Progenitor cell of endocrine pancreas (in vitro differentiated cells): ENCODE measurements at regions not wholly inside any gene's neighbourhood (a gene's known extent, or its start where the extent isn't known, plus 50 kb on each side); places are given as distances from the start of the nearest gene placed in this dataset.

Experiments used
- DNase-seq: peaks from one replicate; pipeline ENCODE4 v3.0.0; 2021; ENCODE audit warnings: low spot score; ENCODE audit not compliant: unreplicated experiment
- H3K27ac Mint-ChIP-seq: 2 replicates; pipeline ENCODE4 v1.8.0; 2021; ENCODE audit warnings: mild to moderate bottlenecking, moderate library complexity, mixed read lengths
- H3K27me3 Mint-ChIP-seq: 2 replicates; pipeline ENCODE4 v1.8.0; 2021; ENCODE audit warnings: mixed read lengths
- H3K36me3 Mint-ChIP-seq: 2 replicates; pipeline ENCODE4 v1.8.0; 2022; ENCODE audit warnings: mixed read lengths; ENCODE audit not compliant: insufficient read depth
- H3K4me1 Mint-ChIP-seq: 2 replicates; pipeline ENCODE4 v1.8.0; 2021; ENCODE audit warnings: low read depth, mixed read lengths
- H3K4me3 Mint-ChIP-seq: 2 replicates; pipeline ENCODE4 v1.8.0; 2021; ENCODE audit warnings: low read depth, mild to moderate bottlenecking, moderate library complexity, mixed read lengths
- H3K9me3 Mint-ChIP-seq: 2 replicates; pipeline ENCODE4 v1.8.0; 2021; ENCODE audit warnings: low read depth, mixed read lengths
- TF ChIP-seq, protein P1 (sequence below): fragments of 200-600 bp; sonication (generic); IDR thresholded peaks from one replicate; pipeline ENCODE4 v1.5.0; 2021; ENCODE audit warnings: antibody characterized with exemption, mild to moderate bottlenecking; ENCODE audit not compliant: unreplicated experiment

DNA sequence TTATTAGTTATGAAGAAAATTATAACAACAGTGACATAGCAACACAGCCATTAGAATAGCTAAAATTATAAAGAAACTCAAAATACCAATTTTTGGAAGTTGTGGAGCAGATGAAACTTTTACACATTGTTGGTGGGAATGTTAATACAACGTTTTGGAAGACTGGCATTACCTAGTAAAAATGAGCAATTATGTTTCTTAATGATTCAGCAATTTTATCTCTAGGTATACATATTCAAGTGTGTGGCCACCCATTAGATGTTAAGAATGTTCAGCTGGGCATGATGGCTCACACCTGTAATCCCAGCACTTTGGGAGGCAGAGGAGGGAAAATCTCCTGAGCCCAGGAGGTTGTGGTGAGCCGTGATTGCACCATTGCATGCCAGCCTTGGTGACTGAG, 78.8 kb downstream of the INSIG2 start:
- H3K4me1 Mint-ChIP-seq, result no peaks in the 10 kb centered on the region
- no peak overlapping the region for H3K4me3 Mint-ChIP-seq
- peaks cover 3% of the 10 kb centered on the region for H3K36me3 Mint-ChIP-seq
- H3K27ac Mint-ChIP-seq, result no peak overlapping the region
- H3K27me3 Mint-ChIP-seq, result no peaks in the 10 kb centered on the region
- DNase-seq, result no peak
- TF ChIP-seq, protein P1, sequence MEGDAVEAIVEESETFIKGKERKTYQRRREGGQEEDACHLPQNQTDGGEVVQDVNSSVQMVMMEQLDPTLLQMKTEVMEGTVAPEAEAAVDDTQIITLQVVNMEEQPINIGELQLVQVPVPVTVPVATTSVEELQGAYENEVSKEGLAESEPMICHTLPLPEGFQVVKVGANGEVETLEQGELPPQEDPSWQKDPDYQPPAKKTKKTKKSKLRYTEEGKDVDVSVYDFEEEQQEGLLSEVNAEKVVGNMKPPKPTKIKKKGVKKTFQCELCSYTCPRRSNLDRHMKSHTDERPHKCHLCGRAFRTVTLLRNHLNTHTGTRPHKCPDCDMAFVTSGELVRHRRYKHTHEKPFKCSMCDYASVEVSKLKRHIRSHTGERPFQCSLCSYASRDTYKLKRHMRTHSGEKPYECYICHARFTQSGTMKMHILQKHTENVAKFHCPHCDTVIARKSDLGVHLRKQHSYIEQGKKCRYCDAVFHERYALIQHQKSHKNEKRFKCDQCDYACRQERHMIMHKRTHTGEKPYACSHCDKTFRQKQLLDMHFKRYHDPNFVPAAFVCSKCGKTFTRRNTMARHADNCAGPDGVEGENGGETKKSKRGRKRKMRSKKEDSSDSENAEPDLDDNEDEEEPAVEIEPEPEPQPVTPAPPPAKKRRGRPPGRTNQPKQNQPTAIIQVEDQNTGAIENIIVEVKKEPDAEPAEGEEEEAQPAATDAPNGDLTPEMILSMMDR, result no peak
- peaks cover 20% of the 10 kb centered on the region for H3K9me3 Mint-ChIP-seq

DNA sequence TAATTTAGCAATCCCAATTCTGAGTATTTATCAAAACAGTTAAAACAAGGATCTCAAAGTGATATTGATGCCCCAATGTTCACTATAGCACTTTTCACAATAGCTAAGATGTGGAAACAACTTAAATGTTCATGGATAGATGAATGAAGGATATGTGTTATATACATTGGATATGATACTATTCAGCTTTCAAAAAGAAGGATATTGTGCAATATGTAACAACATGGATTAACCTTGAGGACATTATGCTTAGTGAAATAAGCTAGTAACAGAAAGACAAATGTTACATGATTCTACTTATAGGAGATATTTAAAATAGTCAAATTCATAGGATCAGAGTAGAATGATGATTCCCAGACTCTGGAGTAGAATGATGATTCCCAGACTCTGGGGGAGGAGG, 78.0 kb downstream of the INSIG2 start:
- H3K27ac Mint-ChIP-seq, result no peak overlapping the region
- H3K9me3 Mint-ChIP-seq, result peaks cover 20% of the 10 kb centered on the region
- TF ChIP-seq, protein P1, result no peak
- H3K36me3 Mint-ChIP-seq, result peaks cover 3% of the 10 kb centered on the region
- no peak overlapping the region for H3K4me3 Mint-ChIP-seq
- no peak for DNase-seq
- no peaks in the 10 kb centered on the region for H3K4me1 Mint-ChIP-seq
- no peaks in the 10 kb centered on the region for H3K27me3 Mint-ChIP-seq

DNA sequence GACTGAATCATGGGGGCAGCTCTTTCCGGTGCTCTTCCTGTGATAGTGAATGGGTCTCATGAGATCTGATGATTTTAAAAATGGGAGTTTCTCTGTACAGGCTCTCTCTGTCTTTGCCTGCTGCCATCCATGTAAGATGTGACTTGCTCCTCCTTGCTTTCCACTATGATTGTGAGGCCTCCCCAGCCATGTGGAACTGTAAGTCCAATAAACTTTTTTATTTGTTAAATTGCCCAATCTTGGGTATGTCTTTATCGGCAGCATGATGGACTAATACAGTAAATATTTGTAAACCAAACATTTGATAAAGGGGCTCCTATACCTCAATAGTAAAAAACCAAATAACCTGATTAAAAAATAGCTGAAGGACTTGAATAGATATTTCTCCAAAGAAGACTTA, 77.3 kb downstream of the INSIG2 start:
- no peak overlapping the region for H3K27ac Mint-ChIP-seq
- peaks cover 3% of the 10 kb centered on the region for H3K36me3 Mint-ChIP-seq
- TF ChIP-seq, protein P1, result no peak
- H3K4me1 Mint-ChIP-seq, result no peaks in the 10 kb centered on the region
- H3K4me3 Mint-ChIP-seq, result no peak overlapping the region
- peaks cover 20% of the 10 kb centered on the region for H3K9me3 Mint-ChIP-seq
- no peaks in the 10 kb centered on the region for H3K27me3 Mint-ChIP-seq
- no peak for DNase-seq
